ENCODE measurements at regions not wholly inside any gene's neighbourhood (a gene's known extent, or its start where the extent isn't known, plus 50 kb on each side); places are given as distances from the start of the nearest gene placed in this dataset.

DNA sequence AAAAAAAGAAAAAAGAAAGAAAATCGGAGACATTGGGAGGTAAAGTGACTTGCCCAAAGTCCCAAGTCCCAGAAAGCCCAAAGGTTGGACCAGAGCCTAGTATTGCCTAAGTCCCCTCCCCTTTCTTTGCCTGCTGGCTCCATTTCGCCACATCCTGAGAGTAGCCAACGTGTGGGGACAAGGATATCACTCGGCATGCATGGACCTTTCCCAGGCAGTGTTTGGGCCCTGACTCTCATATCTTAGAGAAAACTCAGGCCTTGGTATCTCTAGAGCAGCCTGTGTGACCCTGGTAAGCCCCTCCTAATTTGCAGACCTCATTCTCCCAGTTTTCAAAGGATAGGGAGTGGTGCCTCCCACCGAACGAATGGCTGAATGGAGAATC lies 294.2 kb upstream of the ZMIZ1 start:
- no peaks in the 10 kb centered on the region for H3K9me2 ChIP-seq (ENCODE audit: insufficient read depth, low read length)
- BruUV-seq (replicated peaks): no TSS peak
- H3K27ac ChIP-seq (ENCODE audit: low read depth, low read length, poor library complexity, severe bottlenecking): no peak overlapping the region
- ChIA-PET CTCF (ENCODE audit: unreplicated experiment) (no interaction called here), POLR2A (interaction anchor here (0.7 kb wide), 1 partner anchor 395 kb away, joined by 3 read pairs; no protein-coding TSS in a partner anchor)
- no peaks in the 10 kb centered on the region for H3K4me1 ChIP-seq (ENCODE audit: insufficient read depth, low read length, poor library complexity, severe bottlenecking)
- H3K9me3 ChIP-seq (ENCODE audit: low read length): no peaks in the 10 kb centered on the region
- intact Hi-C loops (cut with micrococcal nuclease; ENCODE audit: unreplicated experiment): no loop called here
- H2AFZ ChIP-seq (ENCODE audit: low read length): no peak overlapping the region
- no peaks in the 10 kb centered on the region for H4K20me1 ChIP-seq (ENCODE audit: insufficient read depth, low read length)
- no peak for TF ChIP-seq EZH2phosphoT487 (IDR thresholded peaks at IDR 0.05; ENCODE audit: borderline replicate concordance, low read depth, low read length)
- TF ChIP-seq, protein P1, sequence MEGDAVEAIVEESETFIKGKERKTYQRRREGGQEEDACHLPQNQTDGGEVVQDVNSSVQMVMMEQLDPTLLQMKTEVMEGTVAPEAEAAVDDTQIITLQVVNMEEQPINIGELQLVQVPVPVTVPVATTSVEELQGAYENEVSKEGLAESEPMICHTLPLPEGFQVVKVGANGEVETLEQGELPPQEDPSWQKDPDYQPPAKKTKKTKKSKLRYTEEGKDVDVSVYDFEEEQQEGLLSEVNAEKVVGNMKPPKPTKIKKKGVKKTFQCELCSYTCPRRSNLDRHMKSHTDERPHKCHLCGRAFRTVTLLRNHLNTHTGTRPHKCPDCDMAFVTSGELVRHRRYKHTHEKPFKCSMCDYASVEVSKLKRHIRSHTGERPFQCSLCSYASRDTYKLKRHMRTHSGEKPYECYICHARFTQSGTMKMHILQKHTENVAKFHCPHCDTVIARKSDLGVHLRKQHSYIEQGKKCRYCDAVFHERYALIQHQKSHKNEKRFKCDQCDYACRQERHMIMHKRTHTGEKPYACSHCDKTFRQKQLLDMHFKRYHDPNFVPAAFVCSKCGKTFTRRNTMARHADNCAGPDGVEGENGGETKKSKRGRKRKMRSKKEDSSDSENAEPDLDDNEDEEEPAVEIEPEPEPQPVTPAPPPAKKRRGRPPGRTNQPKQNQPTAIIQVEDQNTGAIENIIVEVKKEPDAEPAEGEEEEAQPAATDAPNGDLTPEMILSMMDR (conservative IDR thresholded peaks at IDR 0.05; ENCODE audit: low read length): no peak
- H3K36me3 ChIP-seq (ENCODE audit: insufficient read depth, low read length): no peaks in the 10 kb centered on the region
- H3K4me2 ChIP-seq (ENCODE audit: low read length): no peak overlapping the region
- DNase-seq (ENCODE audit: low spot score): no peak
- H3K4me3 ChIP-seq (ENCODE audit: low read depth, low read length, poor library complexity, severe bottlenecking): no peak overlapping the region
- no peaks in the 10 kb centered on the region for H3K79me2 ChIP-seq (ENCODE audit: insufficient read depth, low read depth, low read length)

DNA sequence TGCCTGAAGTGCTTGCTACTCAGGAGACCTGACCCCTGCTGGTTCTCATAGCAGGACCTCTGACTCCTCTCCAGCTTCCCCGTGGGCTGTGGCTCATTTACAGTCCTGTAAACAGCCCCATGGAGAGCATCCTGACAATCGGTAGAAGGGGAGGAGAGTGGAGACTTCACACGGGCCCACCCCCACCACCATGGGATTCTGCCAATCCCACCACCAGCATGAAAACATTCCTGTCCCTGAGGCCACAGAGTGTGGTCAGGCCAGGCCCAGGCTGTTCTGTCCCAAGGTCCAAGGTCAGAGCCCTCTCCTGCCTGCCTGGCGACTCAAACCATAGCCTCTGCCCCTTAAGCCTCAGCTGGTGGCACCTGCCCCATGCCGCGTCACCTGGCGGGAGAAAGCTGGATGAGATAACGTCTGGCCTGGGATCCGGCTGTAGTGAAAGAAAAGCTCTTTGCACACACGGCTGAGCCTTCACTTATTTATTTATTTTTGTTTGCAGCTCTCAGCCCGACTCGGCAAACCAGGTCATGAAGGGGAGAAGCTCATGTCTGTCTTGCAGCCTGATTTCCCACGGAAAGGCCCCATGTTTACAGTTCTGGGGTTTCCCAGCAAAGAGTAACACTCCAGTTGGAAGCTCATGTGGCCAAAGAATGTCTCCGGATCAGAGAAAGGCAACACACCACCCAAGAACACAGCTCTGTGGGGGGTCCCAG lies 293.6 kb upstream of the ZMIZ1 start:
- intact Hi-C loops (cut with micrococcal nuclease; ENCODE audit: unreplicated experiment): no loop called here
- Histone ChIP-seq H3K4me3 (ENCODE audit: low read depth, low read length, poor library complexity, severe bottlenecking) (no peak overlapping the region), H3K27ac (ENCODE audit: low read depth, low read length, poor library complexity, severe bottlenecking) (no peak overlapping the region), H3K9me3 (ENCODE audit: low read length) (no peaks in the 10 kb centered on the region), H3K79me2 (ENCODE audit: insufficient read depth, low read depth, low read length) (no peaks in the 10 kb centered on the region), H3K36me3 (ENCODE audit: insufficient read depth, low read length) (no peaks in the 10 kb centered on the region), H4K20me1 (ENCODE audit: insufficient read depth, low read length) (no peaks in the 10 kb centered on the region), H3K4me1 (ENCODE audit: insufficient read depth, low read length, poor library complexity, severe bottlenecking) (no peaks in the 10 kb centered on the region), H3K9me2 (ENCODE audit: insufficient read depth, low read length) (no peaks in the 10 kb centered on the region), H2AFZ (ENCODE audit: low read length) (no peak overlapping the region), H3K4me2 (ENCODE audit: low read length) (no peak overlapping the region)
- TF ChIP-seq, protein P1 (conservative IDR thresholded peaks at IDR 0.05; ENCODE audit: low read length): no peak
- TF ChIP-seq EZH2phosphoT487 (IDR thresholded peaks at IDR 0.05; ENCODE audit: borderline replicate concordance, low read depth, low read length): no peak
- CTCF ChIA-PET (ENCODE audit: unreplicated experiment): no interaction called here
- POLR2A ChIA-PET: interaction anchor here (0.7 kb wide), 1 partner anchor 396 kb away, joined by 3 read pairs; no protein-coding TSS in a partner anchor
- no TSS peak for BruUV-seq (replicated peaks)
- no peak for DNase-seq (ENCODE audit: low spot score)

DNA sequence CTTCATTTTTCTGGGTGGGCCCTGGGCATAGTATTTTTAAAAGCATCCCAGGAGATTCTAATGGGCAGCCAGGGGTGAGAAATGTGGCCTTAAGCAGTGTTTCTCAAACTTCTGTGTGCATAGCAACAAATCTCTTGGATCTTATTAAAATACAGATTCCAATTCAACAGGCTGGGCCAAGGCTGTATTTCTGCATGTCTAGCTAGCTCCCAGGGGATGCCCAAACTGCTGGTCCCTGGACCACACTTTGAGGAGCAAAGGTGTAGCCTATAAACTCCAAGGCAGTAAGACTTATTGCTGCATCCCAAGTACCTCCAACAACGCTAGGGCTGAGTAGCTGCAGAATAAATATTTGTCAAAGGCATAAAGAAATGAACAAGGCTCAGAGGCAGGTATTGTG lies 292.9 kb upstream of the ZMIZ1 start:
- intact Hi-C loops (cut with micrococcal nuclease; ENCODE audit: unreplicated experiment): no loop called here
- Histone ChIP-seq H3K4me3 (ENCODE audit: low read depth, low read length, poor library complexity, severe bottlenecking) (no peak overlapping the region), H3K9me2 (ENCODE audit: insufficient read depth, low read length) (no peaks in the 10 kb centered on the region), H3K4me2 (ENCODE audit: low read length) (no peak overlapping the region), H2AFZ (ENCODE audit: low read length) (no peak overlapping the region), H3K36me3 (ENCODE audit: insufficient read depth, low read length) (no peaks in the 10 kb centered on the region), H3K79me2 (ENCODE audit: insufficient read depth, low read depth, low read length) (no peaks in the 10 kb centered on the region), H3K4me1 (ENCODE audit: insufficient read depth, low read length, poor library complexity, severe bottlenecking) (no peaks in the 10 kb centered on the region), H3K27ac (ENCODE audit: low read depth, low read length, poor library complexity, severe bottlenecking) (no peak overlapping the region), H4K20me1 (ENCODE audit: insufficient read depth, low read length) (no peaks in the 10 kb centered on the region), H3K9me3 (ENCODE audit: low read length) (no peaks in the 10 kb centered on the region)
- BruUV-seq (replicated peaks): no TSS peak
- no peak for DNase-seq (ENCODE audit: low spot score)
- TF ChIP-seq, protein P1 (conservative IDR thresholded peaks at IDR 0.05; ENCODE audit: low read length): no peak
- no peak for TF ChIP-seq EZH2phosphoT487 (IDR thresholded peaks at IDR 0.05; ENCODE audit: borderline replicate concordance, low read depth, low read length)
- ChIA-PET POLR2A (no interaction called here), CTCF (ENCODE audit: unreplicated experiment) (no interaction called here)

Measured in OCI-LY7 (cell line).